ENCODE measurements at regions not wholly inside any gene's neighbourhood (a gene's known extent, or its start where the extent isn't known, plus 50 kb on each side); places are given as distances from the start of the nearest gene placed in this dataset.
"Not testable (repeated sequence)": the region's sequence is repeated elsewhere in the genome, so short reads cannot be mapped to it uniquely, and the experiment has no call there.

GRCh38 chr16:17936766-17937402, 399.7 kb downstream of the NPIPA8 start:
- DNase-seq, result no peak

DNA sequence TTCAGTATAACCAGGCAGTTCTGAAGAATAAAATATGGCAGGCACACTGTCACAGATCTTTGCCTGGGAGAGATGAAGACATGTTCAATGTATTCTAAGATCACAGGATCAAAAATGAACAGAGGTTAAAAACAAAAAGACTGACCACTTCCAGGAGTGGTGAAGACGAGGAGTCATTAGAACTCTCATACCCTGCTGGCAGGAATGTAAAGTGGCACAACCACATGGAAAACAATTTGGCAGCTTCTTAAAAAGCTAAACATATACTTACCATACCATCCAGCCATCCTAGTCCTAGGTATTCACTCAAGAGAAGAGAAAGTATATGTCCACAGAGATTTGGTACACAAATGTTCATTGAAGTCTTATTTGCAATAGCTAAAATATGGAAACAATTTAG, 406.3 kb downstream of the NPIPA8 start:
- DNase-seq, result no peak

DNA sequence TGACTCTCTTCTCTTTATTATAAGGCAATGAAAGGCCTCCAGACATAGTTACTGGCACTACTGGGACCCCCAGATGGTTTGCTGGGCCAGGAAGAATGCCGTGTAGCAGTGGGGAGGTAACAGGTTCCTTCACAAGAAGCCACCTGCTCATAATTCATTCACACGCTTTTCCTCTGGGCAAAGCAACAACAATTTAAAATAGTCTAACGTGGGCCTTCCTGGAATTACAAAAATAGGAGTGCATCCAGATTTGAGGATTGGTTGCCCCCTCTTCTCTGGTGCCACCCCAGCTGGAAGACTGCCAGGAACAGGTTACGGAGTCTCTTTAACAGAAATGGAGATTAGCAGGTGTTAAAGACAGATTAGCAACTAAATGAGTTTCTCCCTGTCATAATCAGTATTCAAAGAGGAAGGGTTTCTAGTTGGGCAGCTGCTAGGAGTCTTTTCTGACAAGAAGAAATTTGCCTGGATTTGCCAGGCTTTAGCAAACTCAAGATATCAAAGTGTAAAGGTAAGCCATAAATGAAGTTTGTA, 409.6 kb downstream of the NPIPA8 start:
- no peak for DNase-seq

DNA sequence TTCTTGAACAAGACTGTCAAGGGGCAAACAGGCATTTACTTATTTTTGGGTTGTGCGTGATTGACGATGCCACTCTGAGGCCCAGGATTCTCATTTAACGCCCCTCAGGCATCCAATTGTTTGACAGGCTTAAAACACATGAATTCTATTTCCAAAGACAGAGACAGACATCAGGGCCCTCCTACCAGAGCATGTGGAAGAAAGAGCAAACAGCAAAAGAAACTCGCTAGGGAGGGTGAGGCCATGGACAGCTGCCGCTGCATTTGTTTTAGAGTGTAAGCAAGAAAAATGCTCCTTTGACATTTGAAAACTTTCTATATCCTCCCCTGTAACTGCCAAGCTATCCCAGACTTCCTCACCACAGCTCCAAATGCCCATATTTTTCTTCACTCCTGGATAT, 410.1 kb downstream of the NPIPA8 start:
- no peak for DNase-seq

GRCh38 chr16:17925761-17926160, 410.8 kb downstream of the NPIPA8 start:
- no peak for DNase-seq

- DNase-seq, result peak in 4 of 6 experiments; percentile 4 to 10 (median 5)
Observed at GRCh38 chr16:17921357-17921978, 415.1 kb downstream of the NPIPA8 start.

DNA sequence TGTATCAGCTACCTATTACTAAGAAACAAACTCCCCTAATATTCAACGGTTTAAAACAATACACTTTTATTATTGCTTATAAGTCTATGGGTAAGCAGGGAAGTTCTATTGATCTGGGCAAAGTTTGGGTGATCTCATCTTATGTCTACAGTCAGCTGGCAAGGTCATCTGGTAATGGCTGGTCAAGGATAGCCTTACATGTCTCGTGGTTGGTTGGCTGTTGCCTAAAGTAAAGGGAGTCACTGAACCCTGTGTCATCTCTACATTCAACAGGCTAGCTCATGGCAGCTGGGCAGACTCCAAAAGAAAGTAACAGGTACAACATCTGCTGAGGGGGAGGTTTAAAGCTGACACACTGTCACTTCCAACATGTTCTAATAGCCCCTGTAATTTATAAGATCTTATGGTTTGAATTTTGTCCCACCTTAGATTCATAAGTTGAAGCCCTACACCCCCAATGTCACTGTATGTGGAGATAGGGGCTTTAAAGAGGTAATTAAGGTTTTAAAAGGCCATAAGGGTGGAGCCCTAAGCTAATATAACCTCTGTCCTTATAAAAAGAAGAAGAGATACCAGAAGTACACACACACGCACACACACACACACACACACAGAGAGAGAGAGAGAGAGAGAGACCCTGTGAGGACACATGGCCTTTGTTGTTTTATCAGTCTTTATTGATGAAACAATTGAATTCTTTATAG, 419.1 kb downstream of the NPIPA8 start:
- DNase-seq, result no peak

GRCh38 chr16:17915791-17916190, 420.7 kb downstream of the NPIPA8 start:
- DNase-seq, result no peak

- no peak for DNase-seq
Observed at GRCh38 chr16:17914168-17914567, 422.4 kb downstream of the NPIPA8 start.

GRCh38 chr16:17911578-17911977, 425.0 kb downstream of the NPIPA8 start:
- DNase-seq, result not testable (repeated sequence)

DNA sequence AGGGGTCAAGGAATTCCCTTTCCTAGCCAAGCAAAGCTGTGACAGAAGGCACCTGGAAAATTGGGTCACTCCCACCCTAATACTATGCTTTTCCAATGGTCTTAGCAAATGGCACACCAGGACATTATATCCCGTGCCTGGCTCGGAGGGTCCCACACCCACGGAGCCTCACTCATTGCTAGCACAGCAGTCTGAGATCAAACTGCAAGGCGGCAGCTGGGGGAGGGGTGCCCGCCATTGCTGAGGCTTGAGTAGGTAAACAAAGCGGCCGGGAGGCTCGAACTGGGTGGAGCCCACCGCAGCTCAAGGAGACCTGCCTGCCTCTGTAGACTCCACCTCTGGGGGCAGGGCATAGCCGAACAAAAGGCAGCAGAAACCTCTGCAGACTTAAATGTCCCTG, 429.9 kb downstream of the NPIPA8 start:
- not testable (repeated sequence) for DNase-seq

DNA sequence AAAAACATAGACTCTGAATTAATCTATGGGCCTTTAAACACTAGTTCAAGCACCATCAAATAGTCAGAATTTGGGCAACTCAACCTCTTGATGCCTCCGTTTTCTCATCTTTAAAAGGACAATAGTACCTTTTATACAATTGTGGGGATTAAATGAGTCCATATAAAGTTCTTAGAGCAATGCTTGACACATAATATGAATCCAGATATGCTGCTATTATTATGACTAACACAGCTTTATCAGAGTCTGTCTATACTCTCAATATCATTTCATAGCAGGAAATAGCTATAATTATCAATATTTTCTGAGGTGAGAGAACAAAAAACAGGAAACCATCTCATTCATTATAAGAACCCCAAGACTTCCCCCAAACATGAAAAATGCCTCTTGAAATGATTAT, 430.5 kb upstream of the XYLT1 start:
- DNase-seq, result no peak

- DNase-seq, result no peak
Observed at GRCh38 chr16:17899141-17899540, 428.4 kb upstream of the XYLT1 start.

GRCh38 chr16:17887963-17888362, 417.2 kb upstream of the XYLT1 start:
- no peak for DNase-seq

DNA sequence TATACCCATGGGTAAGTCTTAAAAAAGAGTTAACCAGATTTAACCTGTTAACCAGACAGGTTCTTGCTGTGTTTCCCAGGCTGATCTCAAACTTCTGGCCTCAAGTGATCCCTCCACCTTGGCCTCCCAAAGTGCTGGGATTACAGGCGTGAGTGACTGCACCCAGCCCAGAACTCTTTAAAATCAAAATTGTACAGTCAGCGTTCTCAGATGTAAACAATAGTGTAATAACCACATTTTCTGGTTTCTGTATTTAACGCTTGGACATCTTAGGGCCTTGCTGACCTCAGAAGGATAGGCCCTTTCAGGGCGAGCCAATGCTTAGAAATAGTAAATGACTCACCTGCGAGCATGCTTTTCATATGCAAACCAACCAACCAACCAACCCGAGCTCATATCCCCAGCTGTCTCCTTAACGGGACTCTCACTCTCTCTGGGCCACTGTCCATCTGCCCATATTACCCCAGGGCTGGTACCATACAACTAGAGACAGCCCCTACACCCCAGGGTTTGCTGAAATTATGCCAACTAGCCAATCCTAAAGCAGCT, 415.0 kb upstream of the XYLT1 start:
- DNase-seq, result no peak

DNA sequence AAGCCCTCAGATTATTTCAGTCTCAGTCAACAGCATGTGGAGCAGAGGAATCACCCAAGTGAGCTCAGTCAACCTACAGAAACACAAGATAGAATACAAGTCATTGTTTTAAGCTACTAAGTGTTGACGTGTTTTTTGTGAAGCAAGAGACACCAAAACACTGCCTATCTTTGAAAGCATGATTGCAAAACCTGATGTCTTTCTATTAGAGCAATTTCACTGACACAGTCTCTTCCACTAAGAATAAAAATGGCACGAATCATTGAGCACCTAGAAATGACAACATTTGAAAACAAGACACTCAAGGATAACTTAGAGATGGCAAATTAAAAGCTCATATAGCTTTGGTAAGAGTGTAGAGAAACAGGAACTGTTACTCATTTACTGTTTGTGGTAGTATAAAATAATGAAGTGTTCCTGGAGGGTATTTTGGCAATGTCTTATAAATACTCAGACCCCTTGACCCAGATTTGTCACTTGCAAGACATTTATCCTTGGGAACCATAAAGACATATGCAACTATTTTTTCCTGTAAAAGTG, 407.1 kb upstream of the XYLT1 start:
- DNase-seq, result no peak

DNA sequence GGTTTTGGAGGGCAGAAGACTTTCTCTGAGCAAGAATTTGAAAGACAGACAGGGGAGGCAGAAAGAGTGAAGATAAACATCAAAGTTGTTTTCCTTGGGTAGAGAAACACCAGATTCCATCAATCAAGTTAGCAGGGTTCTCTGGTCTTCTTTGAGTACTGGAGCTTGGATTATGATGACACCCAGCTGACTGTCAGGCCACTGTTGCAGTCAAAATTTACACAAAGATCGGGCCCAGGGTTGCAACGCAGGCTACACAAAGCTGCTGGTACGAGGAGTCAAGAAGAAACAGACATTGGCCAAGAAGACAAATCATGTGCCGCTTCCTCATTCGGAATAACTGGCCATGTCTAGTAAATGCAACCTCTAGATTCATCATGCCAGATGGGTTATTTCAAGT, 396.2 kb upstream of the XYLT1 start:
- DNase-seq, result no peak

GRCh38 chr16:17861981-17862479, 391.3 kb upstream of the XYLT1 start:
- DNase-seq, result no peak

DNA sequence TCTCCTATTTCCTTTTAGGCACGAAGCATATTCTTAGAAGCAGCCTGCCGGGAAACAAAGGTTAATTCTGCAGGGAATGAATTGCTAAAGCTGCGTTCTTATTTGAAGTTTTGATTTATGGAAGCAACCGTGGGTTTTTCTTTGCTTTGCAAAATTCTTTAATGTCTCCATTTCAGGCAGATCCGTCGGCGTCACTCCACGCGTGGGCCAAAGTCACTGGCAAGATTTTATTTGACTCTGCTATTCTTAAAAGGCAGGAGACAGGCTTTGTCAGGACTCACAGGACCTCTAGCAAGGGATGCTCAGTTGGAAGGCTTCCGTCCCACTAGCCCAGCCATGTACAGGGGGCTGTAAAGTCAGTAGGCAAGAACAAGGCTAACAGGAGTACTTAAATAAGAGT, 387.3 kb upstream of the XYLT1 start:
- no peak for DNase-seq

GRCh38 chr16:17853958-17854357, 383.2 kb upstream of the XYLT1 start:
- no peak for DNase-seq

- no peak for DNase-seq
Observed at GRCh38 chr16:17852977-17853702, 382.4 kb upstream of the XYLT1 start.

DNA sequence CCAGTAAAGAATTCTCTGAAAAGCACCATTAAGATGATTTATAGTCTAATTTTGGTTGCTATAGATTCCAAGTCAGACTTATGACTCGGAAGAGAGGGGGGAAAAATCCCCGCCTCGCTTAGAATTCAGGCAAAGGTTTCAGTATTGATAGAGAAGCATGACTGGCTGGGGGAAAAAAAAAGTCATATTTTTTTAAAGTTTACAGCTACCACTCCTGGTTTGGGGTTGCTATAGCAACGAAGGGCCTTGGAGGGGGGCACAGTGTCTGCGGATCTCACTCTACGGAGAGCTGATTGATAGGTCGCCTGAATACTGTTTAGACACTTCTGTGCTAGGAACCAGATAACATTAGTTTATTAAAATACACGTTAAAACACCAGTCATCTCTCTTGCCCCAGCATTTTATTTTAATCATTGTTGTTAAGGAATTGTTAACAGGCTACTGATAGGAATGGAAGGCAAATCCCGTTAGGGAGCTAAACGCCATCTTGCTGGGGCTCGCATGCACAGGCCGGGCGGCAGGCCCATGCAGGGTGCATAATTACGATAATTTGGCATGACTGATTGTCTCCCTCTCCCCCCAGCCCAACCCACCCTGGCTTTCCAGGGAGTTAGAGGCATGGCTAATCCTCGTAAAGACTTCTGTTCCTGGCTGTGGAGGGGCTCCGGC, 380.0 kb upstream of the XYLT1 start:
- DNase-seq, result no peak
